Esophagus squamous epithelium (tissue), 4 donors: ENCODE measurements at regions not wholly inside any gene's neighbourhood (a gene's known extent, or its start where the extent isn't known, plus 50 kb on each side); places are given as distances from the start of the nearest gene placed in this dataset.

Source experiments
- POLR2A ChIP-seq, 4 donors: fragments of 450-650 bp; IDR thresholded peaks; one replicate each; pipeline ENCODE4 v1.6.1; 2017; ENCODE audit warnings: antibody characterized with exemption in 4 of 4, mild to moderate bottlenecking in 4 of 4, moderate library complexity in 3 of 4
- TF ChIP-seq, protein P1 (sequence below), 6 experiments: fragments of 450-650 bp in 4 of 6; fragments of 200-600 bp in 2 of 6; sonication (generic) in 2 of 6; IDR thresholded peaks; one replicate each; pipeline ENCODE4 v1.5.1; 2016 to 2019; ENCODE audit warnings: antibody characterized with exemption in 6 of 6, mild to moderate bottlenecking in 4 of 6, moderate library complexity in 4 of 6

DNA sequence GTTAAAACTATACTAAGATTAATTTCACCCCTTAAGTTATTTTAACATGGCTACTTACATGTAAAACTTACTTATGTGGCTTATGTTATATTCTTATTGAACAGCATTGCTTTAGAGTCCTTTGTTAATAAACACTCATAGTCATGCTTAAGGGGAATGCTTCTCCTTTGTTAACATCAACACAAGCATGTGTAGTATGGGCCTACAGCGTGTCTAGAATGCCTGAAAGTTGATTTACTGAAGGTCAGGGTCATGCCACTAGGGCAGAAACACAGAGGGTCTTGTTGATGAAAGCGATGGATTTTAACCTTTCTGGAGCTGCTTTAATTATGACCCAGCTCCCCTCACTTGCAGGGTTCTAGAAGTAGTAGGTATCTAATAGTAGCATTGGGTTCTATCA, 159.8 kb upstream of the DLX2 start:
- TF ChIP-seq, protein P1, sequence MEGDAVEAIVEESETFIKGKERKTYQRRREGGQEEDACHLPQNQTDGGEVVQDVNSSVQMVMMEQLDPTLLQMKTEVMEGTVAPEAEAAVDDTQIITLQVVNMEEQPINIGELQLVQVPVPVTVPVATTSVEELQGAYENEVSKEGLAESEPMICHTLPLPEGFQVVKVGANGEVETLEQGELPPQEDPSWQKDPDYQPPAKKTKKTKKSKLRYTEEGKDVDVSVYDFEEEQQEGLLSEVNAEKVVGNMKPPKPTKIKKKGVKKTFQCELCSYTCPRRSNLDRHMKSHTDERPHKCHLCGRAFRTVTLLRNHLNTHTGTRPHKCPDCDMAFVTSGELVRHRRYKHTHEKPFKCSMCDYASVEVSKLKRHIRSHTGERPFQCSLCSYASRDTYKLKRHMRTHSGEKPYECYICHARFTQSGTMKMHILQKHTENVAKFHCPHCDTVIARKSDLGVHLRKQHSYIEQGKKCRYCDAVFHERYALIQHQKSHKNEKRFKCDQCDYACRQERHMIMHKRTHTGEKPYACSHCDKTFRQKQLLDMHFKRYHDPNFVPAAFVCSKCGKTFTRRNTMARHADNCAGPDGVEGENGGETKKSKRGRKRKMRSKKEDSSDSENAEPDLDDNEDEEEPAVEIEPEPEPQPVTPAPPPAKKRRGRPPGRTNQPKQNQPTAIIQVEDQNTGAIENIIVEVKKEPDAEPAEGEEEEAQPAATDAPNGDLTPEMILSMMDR (IDR thresholded peaks at IDR 0.05), result no peak
- TF ChIP-seq POLR2A (IDR thresholded peaks at IDR 0.05), result no peak
